ENCODE measurements at regions not wholly inside any gene's neighbourhood (a gene's known extent, or its start where the extent isn't known, plus 50 kb on each side); places are given as distances from the start of the nearest gene placed in this dataset.
"Not testable (repeated sequence)": the region's sequence is repeated elsewhere in the genome, so short reads cannot be mapped to it uniquely, and the experiment has no call there.

DNA sequence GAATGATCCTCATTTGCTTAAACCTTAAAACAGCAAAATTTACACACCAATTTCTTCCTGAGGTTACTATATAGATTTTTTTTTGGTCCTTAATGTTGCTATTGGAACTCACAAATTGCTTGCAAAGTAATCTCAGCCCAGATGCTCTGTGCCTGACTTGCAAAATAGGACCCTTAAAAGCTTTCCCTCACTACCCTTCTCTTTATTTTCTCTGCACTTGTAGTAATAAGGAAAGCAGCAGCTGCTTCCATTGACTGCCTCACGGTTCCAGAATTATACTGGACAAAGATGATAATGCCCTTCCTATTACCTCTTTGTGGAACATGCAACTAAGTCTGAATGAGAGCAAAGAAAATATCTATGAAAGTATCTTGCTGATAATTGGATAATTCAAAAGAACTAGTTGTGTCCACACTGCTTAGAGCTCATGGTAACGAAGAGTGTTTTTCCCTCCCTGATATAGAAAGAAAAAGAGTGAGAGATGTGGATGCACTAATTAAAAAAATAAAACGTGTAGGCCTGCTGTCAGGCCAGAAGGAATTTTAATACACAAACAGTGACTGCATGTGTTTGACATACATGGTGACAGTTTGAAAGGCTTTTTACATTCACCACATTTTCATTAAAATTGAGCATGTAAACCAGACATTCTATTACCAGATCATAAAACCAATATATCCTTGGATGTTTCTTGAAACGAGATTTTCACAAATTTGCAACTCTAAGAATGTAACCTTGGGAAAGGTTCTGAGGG, 783.1 kb downstream of the GBE1 start:
- Histone ChIP-seq H3K4me1 (no peaks in the 10 kb centered on the region), H3K9me3 (no peaks in the 10 kb centered on the region), H3K27ac (no peak overlapping the region), H3K4me3 (no peak overlapping the region), H3K36me3 (replicated peaks in 1 of 2; ENCODE audit: insufficient read depth in 1 of 2, low read depth in 2 of 2) (no peaks in the 10 kb centered on the region), H3K27me3 (no peaks in the 10 kb centered on the region)
- whole genome bisulfite sequencing, 2 donors = 30 to 40% methylated on average over 4 of the region's 4 CpGs
- intact Hi-C loops (cut with DNase I) = no loop called here
- DNase-seq = no peak
- ATAC-seq = no peak
- TF ChIP-seq POLR2A (IDR thresholded peaks at IDR 0.05) = no peak
- TF ChIP-seq, protein P1, sequence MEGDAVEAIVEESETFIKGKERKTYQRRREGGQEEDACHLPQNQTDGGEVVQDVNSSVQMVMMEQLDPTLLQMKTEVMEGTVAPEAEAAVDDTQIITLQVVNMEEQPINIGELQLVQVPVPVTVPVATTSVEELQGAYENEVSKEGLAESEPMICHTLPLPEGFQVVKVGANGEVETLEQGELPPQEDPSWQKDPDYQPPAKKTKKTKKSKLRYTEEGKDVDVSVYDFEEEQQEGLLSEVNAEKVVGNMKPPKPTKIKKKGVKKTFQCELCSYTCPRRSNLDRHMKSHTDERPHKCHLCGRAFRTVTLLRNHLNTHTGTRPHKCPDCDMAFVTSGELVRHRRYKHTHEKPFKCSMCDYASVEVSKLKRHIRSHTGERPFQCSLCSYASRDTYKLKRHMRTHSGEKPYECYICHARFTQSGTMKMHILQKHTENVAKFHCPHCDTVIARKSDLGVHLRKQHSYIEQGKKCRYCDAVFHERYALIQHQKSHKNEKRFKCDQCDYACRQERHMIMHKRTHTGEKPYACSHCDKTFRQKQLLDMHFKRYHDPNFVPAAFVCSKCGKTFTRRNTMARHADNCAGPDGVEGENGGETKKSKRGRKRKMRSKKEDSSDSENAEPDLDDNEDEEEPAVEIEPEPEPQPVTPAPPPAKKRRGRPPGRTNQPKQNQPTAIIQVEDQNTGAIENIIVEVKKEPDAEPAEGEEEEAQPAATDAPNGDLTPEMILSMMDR (IDR thresholded peaks at IDR 0.05) = no peak

DNA sequence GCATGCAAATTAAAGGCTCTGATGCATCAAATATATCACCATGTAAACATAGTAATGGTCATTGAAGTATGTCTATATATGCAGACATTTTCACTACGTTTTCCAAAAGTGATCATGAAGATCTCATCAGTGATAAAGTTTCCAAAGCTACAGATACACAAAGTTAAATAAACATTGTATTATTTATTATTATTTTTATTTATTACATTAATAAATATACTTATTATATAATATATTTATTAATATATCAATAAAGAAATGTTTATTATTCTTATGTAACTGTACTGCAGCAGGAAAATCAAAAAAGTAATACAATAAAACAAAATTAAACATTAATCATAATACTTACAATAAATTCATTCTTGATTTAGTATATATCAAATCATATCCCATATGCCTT, 791.2 kb downstream of the GBE1 start:
- DNase-seq (no peak), ATAC-seq (no peak)
- Histone ChIP-seq H3K4me3 (no peak overlapping the region), H3K36me3 (replicated peaks in 1 of 2; ENCODE audit: insufficient read depth in 1 of 2, low read depth in 2 of 2) (no peaks in the 10 kb centered on the region), H3K27ac (no peak overlapping the region), H3K9me3 (no peaks in the 10 kb centered on the region), H3K4me1 (no peaks in the 10 kb centered on the region), H3K27me3 (no peaks in the 10 kb centered on the region)
- WGBS, 2 donors = 43 to 44% methylated on average over 1 of the region's 1 CpG
- TF ChIP-seq, protein P1 (IDR thresholded peaks at IDR 0.05) = no peak
- no peak for TF ChIP-seq POLR2A (IDR thresholded peaks at IDR 0.05)
- intact Hi-C loops (cut with DNase I) = no loop called here

DNA sequence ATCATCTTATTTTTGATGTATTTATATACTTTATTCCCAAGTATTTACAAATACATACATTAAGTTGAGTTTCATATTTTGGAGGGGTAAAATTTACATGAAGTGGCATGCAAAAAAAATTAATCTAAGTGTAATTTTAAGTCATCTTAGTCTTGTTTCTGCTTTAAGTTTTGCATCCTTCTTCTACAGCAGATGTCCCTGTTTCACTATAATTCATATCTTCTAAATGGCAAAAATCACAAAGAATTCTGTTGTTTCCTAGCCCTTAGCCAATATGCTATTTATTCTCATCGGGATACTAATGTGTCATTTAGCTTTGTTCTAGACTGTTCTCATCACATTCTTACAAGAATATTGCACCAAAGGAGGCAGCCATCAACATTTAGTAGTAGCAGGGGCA, 831.9 kb downstream of the GBE1 start:
- no peaks in the 10 kb centered on the region for H3K4me1 ChIP-seq
- H3K9me3 ChIP-seq = no peaks in the 10 kb centered on the region
- no peaks in the 10 kb centered on the region for H3K36me3 ChIP-seq (replicated peaks in 1 of 2; ENCODE audit: insufficient read depth in 1 of 2, low read depth in 2 of 2)
- intact Hi-C loops (cut with DNase I) = no loop called here
- ATAC-seq (no peak), DNase-seq (no peak)
- WGBS, 2 donors = 63 to 92% methylated on average over 1 of the region's 1 CpG
- H3K27me3 ChIP-seq = no peaks in the 10 kb centered on the region
- no peak overlapping the region for H3K27ac ChIP-seq
- no peak overlapping the region for H3K4me3 ChIP-seq
- TF ChIP-seq, protein P1 (IDR thresholded peaks at IDR 0.05) = no peak
- TF ChIP-seq POLR2A (IDR thresholded peaks at IDR 0.05) = no peak

DNA sequence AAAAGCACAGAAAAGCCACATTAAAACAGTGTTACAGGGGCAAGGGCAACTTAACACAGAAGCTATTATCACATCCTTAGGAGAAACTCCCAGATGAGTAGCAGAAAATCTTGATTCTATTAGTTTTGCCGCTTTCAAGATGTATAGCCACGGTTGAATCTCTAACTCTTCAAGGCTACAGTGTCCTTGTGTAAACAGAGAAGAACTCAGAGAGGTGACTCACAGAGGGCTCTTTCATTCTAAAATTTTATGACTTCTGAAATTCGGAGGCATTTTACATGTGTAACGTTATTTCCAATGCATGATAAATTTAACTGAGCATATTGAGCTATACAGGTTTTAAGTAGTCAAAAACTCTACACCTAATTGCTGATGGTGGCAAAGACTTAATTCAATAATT, 846.6 kb downstream of the GBE1 start:
- TF ChIP-seq POLR2A (IDR thresholded peaks at IDR 0.05) = no peak
- TF ChIP-seq, protein P1 (IDR thresholded peaks at IDR 0.05) = no peak
- Histone ChIP-seq H3K36me3 (replicated peaks in 1 of 2; ENCODE audit: insufficient read depth in 1 of 2, low read depth in 2 of 2) (no peaks in the 10 kb centered on the region), H3K27ac (no peak overlapping the region), H3K4me3 (no peak overlapping the region), H3K4me1 (no peaks in the 10 kb centered on the region), H3K27me3 (no peaks in the 10 kb centered on the region), H3K9me3 (no peaks in the 10 kb centered on the region)
- 44 to 55% methylated on average over 4 of the region's 4 CpGs for WGBS, 2 donors
- intact Hi-C loops (cut with DNase I) = no loop called here
- ATAC-seq (no peak), DNase-seq (no peak)

DNA sequence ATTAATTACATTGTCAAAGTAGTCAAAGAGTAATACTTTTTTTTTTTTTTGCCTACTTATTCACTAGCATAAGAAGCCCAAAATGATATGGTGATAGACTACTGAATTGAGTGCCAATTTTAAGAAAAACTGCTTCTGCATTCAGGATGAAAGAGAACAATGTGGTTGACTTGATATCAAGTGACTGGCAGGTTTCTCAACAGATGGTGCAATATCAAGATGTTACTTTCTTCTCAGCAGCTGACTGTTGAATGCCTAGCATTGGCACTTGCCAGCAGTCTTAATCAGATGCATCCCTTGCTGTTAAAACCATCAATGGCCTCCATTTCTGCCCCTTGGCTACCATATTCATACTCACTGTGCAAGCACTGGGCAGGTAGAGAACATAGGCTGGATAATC, 863.2 kb downstream of the GBE1 start:
- Histone ChIP-seq H3K27ac (no peak overlapping the region), H3K36me3 (replicated peaks in 1 of 2; ENCODE audit: insufficient read depth in 1 of 2, low read depth in 2 of 2) (no peaks in the 10 kb centered on the region), H3K9me3 (no peaks in the 10 kb centered on the region), H3K4me1 (no peaks in the 10 kb centered on the region), H3K27me3 (no peaks in the 10 kb centered on the region), H3K4me3 (no peak overlapping the region)
- DNase-seq (no peak), ATAC-seq (no peak)
- intact Hi-C loops (cut with DNase I) = no loop called here
- TF ChIP-seq, protein P1 (IDR thresholded peaks at IDR 0.05) = no peak
- no peak for TF ChIP-seq POLR2A (IDR thresholded peaks at IDR 0.05)

DNA sequence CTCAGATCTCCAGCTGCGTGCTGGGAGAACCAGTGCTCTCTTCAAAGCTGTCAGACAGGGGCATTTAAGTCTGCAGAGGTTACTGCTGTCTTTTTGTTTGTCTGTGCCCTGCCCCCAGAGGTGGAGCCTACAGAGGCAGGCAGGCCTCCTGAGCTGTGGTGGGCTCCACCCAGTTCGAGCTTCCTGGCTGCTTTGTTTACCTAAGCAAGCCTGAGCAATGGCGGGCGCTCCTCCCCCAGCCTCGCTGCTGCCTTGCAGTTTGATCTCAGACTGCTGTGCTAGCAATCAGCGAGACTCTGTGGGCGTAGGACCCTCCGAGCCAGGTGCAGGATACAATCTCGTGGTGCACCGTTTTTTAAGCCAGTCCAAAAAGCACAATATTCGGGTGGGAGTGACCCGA, 864.4 kb downstream of the GBE1 start:
- H3K27me3 ChIP-seq; H3K4me3 ChIP-seq; H3K27ac ChIP-seq; H3K9me3 ChIP-seq; H3K36me3 ChIP-seq (replicated peaks in 1 of 2; ENCODE audit: insufficient read depth in 1 of 2, low read depth in 2 of 2); intact Hi-C loops (cut with DNase I); DNase-seq; H3K4me1 ChIP-seq; ATAC-seq: not testable (repeated sequence)
- 64 to 73% methylated on average over 7 to 8 of the region's 12 CpGs for WGBS, 2 donors
